ENCODE measurements at regions not wholly inside any gene's neighbourhood (a gene's known extent, or its start where the extent isn't known, plus 50 kb on each side); places are given as distances from the start of the nearest gene placed in this dataset.
"Not testable (repeated sequence)": the region's sequence is repeated elsewhere in the genome, so short reads cannot be mapped to it uniquely, and the experiment has no call there.

DNA sequence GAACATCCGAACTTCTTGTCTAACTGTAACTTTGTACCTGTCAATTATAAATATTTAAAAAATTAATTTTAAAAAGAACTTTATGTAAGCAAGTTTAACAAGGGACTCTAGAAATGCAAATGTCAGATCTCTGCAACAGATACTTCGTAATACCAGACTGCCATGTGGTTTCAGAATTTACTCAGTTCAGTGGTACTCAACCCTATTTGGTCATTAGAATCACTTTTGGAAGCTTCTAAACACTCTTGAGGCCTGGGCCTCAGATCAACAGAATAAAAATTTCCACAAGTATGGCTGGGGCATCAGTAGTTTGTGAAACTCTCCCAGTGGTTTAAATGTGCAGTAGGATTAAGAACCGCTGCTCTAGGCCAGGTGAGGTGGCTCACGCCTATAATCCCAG lies 139.5 kb upstream of the SMYD2 start:
- Histone ChIP-seq H3K9me3 (no peaks in the 10 kb centered on the region), H3K27ac (no peak overlapping the region), H3K4me3 (no peak overlapping the region), H3K36me3 (no peaks in the 10 kb centered on the region), H3K27me3 (no peaks in the 10 kb centered on the region), H3K4me1 (peaks cover 0 to 6% (median 5%) of the 10 kb centered on the region in 3 donors)
- intact Hi-C loops (cut with DNase I) = no loop called here
- TF ChIP-seq POLR2A (IDR thresholded peaks at IDR 0.05) (no peak), CTCF (IDR thresholded peaks at IDR 0.05) (no peak)
- WGBS, 2 donors = 80 to 89% methylated on average over 2 to 4 of the region's 4 CpGs
- DNase-seq = no peak

GRCh38 chr1:214143006-214143992 lies 137.7 kb upstream of the SMYD2 start:
- H3K9me3 ChIP-seq = no peaks in the 10 kb centered on the region
- no peak overlapping the region for H3K27ac ChIP-seq
- H3K27me3 ChIP-seq = no peaks in the 10 kb centered on the region
- no peak overlapping the region for H3K4me3 ChIP-seq
- 63 to 77% methylated on average over 17 of the region's 17 CpGs for WGBS, 2 donors
- intact Hi-C loops (cut with DNase I) = no loop called here
- H3K36me3 ChIP-seq = no peaks in the 10 kb centered on the region
- TF ChIP-seq CTCF (IDR thresholded peaks at IDR 0.05) = no peak
- TF ChIP-seq POLR2A (IDR thresholded peaks at IDR 0.05) = no peak
- peaks cover 0 to 6% (median 5%) of the 10 kb centered on the region in 3 donors for H3K4me1 ChIP-seq
- DNase-seq = no peak

GRCh38 chr1:214144521-214144920 lies 136.4 kb upstream of the SMYD2 start:
- WGBS, 2 donors = 35 to 49% methylated on average over 2 of the region's 2 CpGs
- H3K9me3 ChIP-seq; H3K4me3 ChIP-seq; H3K27me3 ChIP-seq; H3K27ac ChIP-seq; H3K36me3 ChIP-seq; H3K4me1 ChIP-seq; DNase-seq; intact Hi-C loops (cut with DNase I): not testable (repeated sequence)

DNA sequence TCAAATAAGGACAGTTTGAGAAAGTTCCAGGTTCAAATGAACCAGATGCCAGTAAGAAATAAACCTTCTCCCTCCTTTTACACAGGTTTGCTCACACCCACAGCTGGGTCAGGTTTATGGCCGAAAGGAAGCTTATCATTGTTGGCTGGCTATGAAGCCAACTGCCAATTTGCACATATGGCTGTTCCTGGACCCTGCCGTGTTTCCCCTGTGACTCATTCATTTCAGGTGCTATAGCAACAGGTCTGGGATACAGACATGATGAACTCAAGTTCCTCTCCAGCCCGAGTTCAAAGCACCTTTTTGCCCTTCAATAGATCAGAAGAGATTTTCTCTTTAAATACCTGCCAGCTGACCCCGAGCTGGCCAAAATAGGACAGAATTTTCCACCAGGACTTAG lies 134.4 kb upstream of the SMYD2 start:
- peaks cover 0 to 6% (median 5%) of the 10 kb centered on the region in 3 donors for H3K4me1 ChIP-seq
- no peaks in the 10 kb centered on the region for H3K36me3 ChIP-seq
- 34 to 38% methylated on average over 4 of the region's 4 CpGs for WGBS, 2 donors
- no peaks in the 10 kb centered on the region for H3K27me3 ChIP-seq
- H3K27ac ChIP-seq = no peak overlapping the region
- no peaks in the 10 kb centered on the region for H3K9me3 ChIP-seq
- intact Hi-C loops (cut with DNase I) = no loop called here
- no peak for DNase-seq
- no peak overlapping the region for H3K4me3 ChIP-seq
- TF ChIP-seq POLR2A (IDR thresholded peaks at IDR 0.05) (no peak), CTCF (IDR thresholded peaks at IDR 0.05) (no peak)

DNA sequence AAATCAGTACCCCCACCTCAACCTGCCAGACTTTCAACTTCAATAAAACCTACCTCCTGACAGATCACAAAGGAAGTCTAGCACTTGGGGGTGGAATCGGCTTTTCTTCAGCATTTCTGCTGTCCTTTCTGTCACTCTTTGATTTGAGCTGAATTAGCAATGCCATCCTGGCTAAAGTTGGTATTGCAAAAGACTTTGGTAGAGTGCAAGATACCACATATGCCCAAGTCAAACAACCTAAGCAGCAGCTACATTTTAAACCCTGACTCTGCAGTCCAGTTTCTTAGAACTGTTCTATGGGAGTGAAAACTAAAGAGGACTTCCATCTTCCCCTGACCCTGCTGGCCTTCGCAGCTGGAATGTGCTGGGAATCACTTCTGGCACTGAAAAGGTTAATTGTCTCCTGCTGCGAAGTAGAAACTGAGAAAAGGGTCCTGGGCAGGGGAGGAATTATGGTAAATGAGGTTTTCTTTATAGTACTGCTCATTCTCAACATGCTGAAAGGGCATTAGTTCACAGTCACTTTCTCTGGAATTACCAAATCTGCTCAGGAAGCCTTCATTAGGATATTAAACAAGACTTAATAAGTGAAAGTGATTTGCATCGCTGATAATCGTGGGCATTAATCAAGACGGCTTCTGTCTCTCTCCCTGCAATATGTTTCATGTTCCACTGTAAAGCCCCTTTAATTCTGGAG lies 126.2 kb upstream of the SMYD2 start:
- WGBS, 2 donors = 42 to 49% methylated on average over 6 of the region's 6 CpGs
- H3K4me3 ChIP-seq = no peak overlapping the region
- TF ChIP-seq CTCF (IDR thresholded peaks at IDR 0.05) = no peak
- no peak for TF ChIP-seq POLR2A (IDR thresholded peaks at IDR 0.05)
- no peaks in the 10 kb centered on the region for H3K9me3 ChIP-seq
- DNase-seq = no peak
- no peaks in the 10 kb centered on the region for H3K4me1 ChIP-seq
- H3K36me3 ChIP-seq = no peaks in the 10 kb centered on the region
- H3K27me3 ChIP-seq = peaks cover 0 to 19% (median 0%) of the 10 kb centered on the region in 4 donors
- intact Hi-C loops (cut with DNase I) = no loop called here
- no peak overlapping the region for H3K27ac ChIP-seq

All from esophagus squamous epithelium (tissue), 5 donors.